H9 (cell line): ENCODE measurements at regions not wholly inside any gene's neighbourhood (a gene's known extent, or its start where the extent isn't known, plus 50 kb on each side); places are given as distances from the start of the nearest gene placed in this dataset.

Experiments
- DNase-seq: peaks from one replicate; pipeline ENCODE4 v3.0.0-alpha.2; 2017
- H2AFZ ChIP-seq: one replicate; pipeline ENCODE4 v1.6.1; 2013; ENCODE audit warnings: mild to moderate bottlenecking, low read length, control low read depth, moderate library complexity
- H2AK5ac ChIP-seq: 2 replicates; pipeline ENCODE4 v1.6.1; 2013; ENCODE audit warnings: low read length, control low read depth, mixed read lengths; ENCODE audit not compliant: insufficient read length
- H2BK120ac ChIP-seq: one replicate; pipeline ENCODE4 v1.6.1; 2013; ENCODE audit warnings: low read depth, mild to moderate bottlenecking, low read length, control low read depth, inconsistent platforms; ENCODE audit not compliant: poor library complexity, severe bottlenecking
- H2BK12ac ChIP-seq: 2 replicates; pipeline ENCODE4 v1.6.1; 2013; ENCODE audit warnings: low read length, control low read depth, mixed read lengths, low read depth; ENCODE audit not compliant: insufficient read length
- H2BK15ac ChIP-seq: 2 replicates; pipeline ENCODE4 v1.6.1; 2013; ENCODE audit warnings: low read depth, low read length, control low read depth
- H2BK20ac ChIP-seq: one replicate; pipeline ENCODE4 v1.6.1; 2013; ENCODE audit warnings: low read depth, mild to moderate bottlenecking, low read length, control low read depth, inconsistent platforms; ENCODE audit not compliant: poor library complexity, severe bottlenecking
- H2BK5ac ChIP-seq: 2 replicates; pipeline ENCODE4 v1.6.1; 2013; ENCODE audit warnings: low read length, control low read depth, mixed read lengths; ENCODE audit not compliant: insufficient read length
- H3K14ac ChIP-seq: 2 replicates; pipeline ENCODE4 v1.6.1; 2013; ENCODE audit warnings: low read length, control low read depth; ENCODE audit not compliant: insufficient read depth
- H3K18ac ChIP-seq: 2 replicates; pipeline ENCODE4 v1.6.1; 2013; ENCODE audit warnings: low read depth, mild to moderate bottlenecking, mixed read lengths, low read length, control low read depth; ENCODE audit not compliant: insufficient read length
- H3K23ac ChIP-seq: 2 replicates; pipeline ENCODE4 v1.6.1; 2013; ENCODE audit warnings: low read length, control low read depth, mixed read lengths, low read depth; ENCODE audit not compliant: insufficient read length
- H3K23me2 ChIP-seq: 2 replicates; pipeline ENCODE4 v1.6.1; 2013; ENCODE audit warnings: low read depth, mild to moderate bottlenecking, mixed read lengths, low read length, control low read depth; ENCODE audit not compliant: insufficient read length, poor library complexity, severe bottlenecking
- H3K27ac ChIP-seq: 2 replicates; pipeline ENCODE4 v1.5.1; 2013; ENCODE audit warnings: low read length, control low read depth, mixed read lengths, low read depth; ENCODE audit not compliant: insufficient read length
- H3K27me3 ChIP-seq: 2 replicates; pipeline ENCODE4 v1.6.1; 2013; ENCODE audit warnings: low read length, control low read depth, inconsistent platforms; ENCODE audit not compliant: insufficient read depth
- H3K4ac ChIP-seq: 2 replicates; pipeline ENCODE4 v1.6.1; 2013; ENCODE audit warnings: low read depth, mild to moderate bottlenecking, control low read depth, inconsistent platforms, low read length, moderate library complexity
- H3K4me1 ChIP-seq: 2 replicates; pipeline ENCODE4 v1.6.1; 2013; ENCODE audit warnings: low read length, control low read depth, inconsistent platforms; ENCODE audit not compliant: insufficient read depth
- H3K4me2 ChIP-seq: 2 replicates; pipeline ENCODE4 v1.6.1; 2013; ENCODE audit warnings: low read length, control low read depth, mixed read lengths; ENCODE audit not compliant: insufficient read length, insufficient read depth
- H3K56ac ChIP-seq: 2 replicates; pipeline ENCODE4 v1.6.1; 2013; ENCODE audit warnings: low read depth, mild to moderate bottlenecking, mixed read lengths, low read length, control low read depth; ENCODE audit not compliant: insufficient read length
- H3K79me1 ChIP-seq: 2 replicates; pipeline ENCODE4 v1.6.1; 2013; ENCODE audit warnings: low read depth, mild to moderate bottlenecking, moderate library complexity, low read length, control low read depth, inconsistent platforms; ENCODE audit not compliant: insufficient read depth, poor library complexity, severe bottlenecking
- H3K79me2 ChIP-seq: 2 replicates; pipeline ENCODE4 v1.6.1; 2013; ENCODE audit warnings: low read length, control low read depth, inconsistent platforms; ENCODE audit not compliant: insufficient read depth
- H3K9ac ChIP-seq: 2 replicates; pipeline ENCODE4 v1.6.1; 2013; ENCODE audit warnings: low read length, control low read depth, mixed read lengths; ENCODE audit not compliant: insufficient read length; ENCODE audit errors: extremely low read depth
- H3K9me3 ChIP-seq: one replicate; pipeline ENCODE4 v1.6.1; 2013; ENCODE audit warnings: low read depth, low read length, inconsistent platforms; ENCODE audit not compliant: control insufficient read depth
- H3T11ph ChIP-seq: one replicate; pipeline ENCODE4 v1.6.1; 2013; ENCODE audit warnings: mild to moderate bottlenecking, low read length, control low read depth, inconsistent platforms
- H4K20me1 ChIP-seq: one replicate; pipeline ENCODE4 v1.6.1; 2013; ENCODE audit not compliant: control insufficient read depth, insufficient read length, insufficient read depth
- H4K5ac ChIP-seq: 2 replicates; pipeline ENCODE4 v1.6.1; 2013; ENCODE audit warnings: low read depth, mild to moderate bottlenecking, mixed read lengths, low read length, control low read depth; ENCODE audit not compliant: insufficient read length
- H4K8ac ChIP-seq: replicated peaks from 2 replicates; pipeline ENCODE4 v1.6.1; 2013; ENCODE audit warnings: low read length, control low read depth, mixed read lengths, low read depth; ENCODE audit not compliant: insufficient read length
- H4K91ac ChIP-seq: 2 replicates; pipeline ENCODE4 v1.6.1; 2013; ENCODE audit warnings: low read depth, mild to moderate bottlenecking, moderate library complexity, mixed read lengths, low read length, control low read depth; ENCODE audit not compliant: insufficient read length
- H3K27ac Mint-ChIP-seq, 3 experiments: 2 replicates in 2 of 3; 3 replicates in 1 of 3; pipeline ENCODE4 v1.8.0; 2020 to 2021; ENCODE audit warnings: mixed read lengths in 3 of 3, mild to moderate bottlenecking in 1 of 3, moderate library complexity in 1 of 3
- H3K27me3 Mint-ChIP-seq: 2 replicates; pipeline ENCODE4 v1.8.0; 2021; ENCODE audit warnings: low read depth, mild to moderate bottlenecking, moderate library complexity, mixed read lengths
- H3K36me3 Mint-ChIP-seq, 3 experiments: 2 replicates in 2 of 3; 3 replicates in 1 of 3; pipeline ENCODE4 v1.8.0; 2020 to 2021; ENCODE audit warnings: low read depth in 3 of 3, mixed read lengths in 3 of 3; ENCODE audit not compliant: insufficient read depth in 1 of 3
- H3K4me1 Mint-ChIP-seq, 2 experiments: 2 replicates each; pipeline ENCODE4 v1.8.0; 2020; ENCODE audit warnings: mixed read lengths in 2 of 2
- H3K4me3 Mint-ChIP-seq, 2 experiments: 2 replicates in 1 of 2; 3 replicates in 1 of 2; pipeline ENCODE4 v1.8.0; 2020 to 2021; ENCODE audit warnings: mild to moderate bottlenecking in 2 of 2, mixed read lengths in 2 of 2, moderate library complexity in 1 of 2
- H3K9me3 Mint-ChIP-seq, 2 experiments: 2 replicates in 1 of 2; 3 replicates in 1 of 2; pipeline ENCODE4 v1.8.0; 2020; ENCODE audit warnings: mild to moderate bottlenecking in 2 of 2, mixed read lengths in 2 of 2, moderate library complexity in 1 of 2
- WGBS: extraction: QIAGEN DNeasy Blood & Tissue Kit; methylation state at CpG from one replicate; pipeline ENCODE4 v1.1.7; 2013; ENCODE audit warnings: missing lambda C conversion rate, low lambda C conversion rate, mixed read lengths; ENCODE audit not compliant: insufficient read length; ENCODE audit errors: extremely low coverage; 5-methylcytosine and 5-hydroxymethylcytosine counted together
- TF ChIP-seq, protein P1 (sequence below): fragments of 200-600 bp; sonication (generic); conservative IDR thresholded peaks from 3 replicates; pipeline ENCODE4 v1.8.0; 2021; ENCODE audit warnings: antibody characterized with exemption, mild to moderate bottlenecking

DNA sequence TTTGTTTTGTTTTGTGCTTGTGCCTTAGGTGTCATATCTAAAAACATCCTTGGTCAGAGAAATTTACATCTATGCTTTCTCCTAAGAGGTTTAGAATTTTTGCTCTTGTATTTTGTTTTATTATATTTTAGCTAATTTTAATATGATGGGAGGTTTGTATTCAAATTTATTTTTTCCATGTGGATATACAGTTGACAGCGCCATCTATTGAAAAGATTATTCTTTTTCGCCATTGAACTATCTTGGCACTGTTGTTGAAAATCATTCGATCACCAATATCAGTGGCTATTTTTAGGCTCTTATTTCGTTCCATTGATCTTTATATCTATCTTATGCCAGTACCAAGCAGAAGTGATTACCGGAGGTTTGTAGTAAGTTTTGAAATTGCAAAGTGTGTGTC, 510.3 kb downstream of the BRD1 start:
- Histone ChIP-seq H2BK12ac (no peak overlapping the region), H2BK15ac (no peak overlapping the region)
- WGBS: no CpG with 5 or more reads among the region's 5 CpGs

More for the DNA sequence above, 510.3 kb downstream of the BRD1 start:
- Mint-ChIP-seq H3K9me3 (no peaks in the 10 kb centered on the region), H3K36me3 (no peaks in the 10 kb centered on the region), H3K4me1 (no peaks in the 10 kb centered on the region), H3K4me3 (no peak overlapping the region), H3K27me3 (peaks cover 6% of the 10 kb centered on the region), H3K27ac (no peak overlapping the region)
- Histone ChIP-seq H2BK20ac (no peak overlapping the region), H3K18ac (no peak overlapping the region), H3K23ac (no peak overlapping the region), H3K14ac (no peak overlapping the region), H3K79me2 (no peaks in the 10 kb centered on the region), H3K9ac (no peak overlapping the region), H3K9me3 (no peaks in the 10 kb centered on the region), H3K27ac (no peak overlapping the region), H3K4me1 (no peaks in the 10 kb centered on the region), H3K23me2 (no peaks in the 10 kb centered on the region), H3K4ac (no peak overlapping the region), H2AFZ (no peak overlapping the region), H4K5ac (no peak overlapping the region), H4K8ac (no peak overlapping the region), H3K56ac (no peak overlapping the region), H4K20me1 (no peaks in the 10 kb centered on the region), H3T11ph (no peak overlapping the region), H3K79me1 (no peaks in the 10 kb centered on the region), H4K91ac (no peak overlapping the region), H3K4me2 (no peak overlapping the region), H3K27me3 (no peaks in the 10 kb centered on the region), H2AK5ac (no peak overlapping the region), H2BK5ac (no peak overlapping the region), H2BK120ac (no peak overlapping the region)
- DNase-seq: no peak
- TF ChIP-seq, protein P1, sequence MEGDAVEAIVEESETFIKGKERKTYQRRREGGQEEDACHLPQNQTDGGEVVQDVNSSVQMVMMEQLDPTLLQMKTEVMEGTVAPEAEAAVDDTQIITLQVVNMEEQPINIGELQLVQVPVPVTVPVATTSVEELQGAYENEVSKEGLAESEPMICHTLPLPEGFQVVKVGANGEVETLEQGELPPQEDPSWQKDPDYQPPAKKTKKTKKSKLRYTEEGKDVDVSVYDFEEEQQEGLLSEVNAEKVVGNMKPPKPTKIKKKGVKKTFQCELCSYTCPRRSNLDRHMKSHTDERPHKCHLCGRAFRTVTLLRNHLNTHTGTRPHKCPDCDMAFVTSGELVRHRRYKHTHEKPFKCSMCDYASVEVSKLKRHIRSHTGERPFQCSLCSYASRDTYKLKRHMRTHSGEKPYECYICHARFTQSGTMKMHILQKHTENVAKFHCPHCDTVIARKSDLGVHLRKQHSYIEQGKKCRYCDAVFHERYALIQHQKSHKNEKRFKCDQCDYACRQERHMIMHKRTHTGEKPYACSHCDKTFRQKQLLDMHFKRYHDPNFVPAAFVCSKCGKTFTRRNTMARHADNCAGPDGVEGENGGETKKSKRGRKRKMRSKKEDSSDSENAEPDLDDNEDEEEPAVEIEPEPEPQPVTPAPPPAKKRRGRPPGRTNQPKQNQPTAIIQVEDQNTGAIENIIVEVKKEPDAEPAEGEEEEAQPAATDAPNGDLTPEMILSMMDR: peak; percentile 49; the same call in 1 of the 3 replicates
